B cell (primary cell): ENCODE measurements at regions not wholly inside any gene's neighbourhood (a gene's known extent, or its start where the extent isn't known, plus 50 kb on each side); places are given as distances from the start of the nearest gene placed in this dataset.
"Not testable (repeated sequence)": the region's sequence is repeated elsewhere in the genome, so short reads cannot be mapped to it uniquely, and the experiment has no call there.

Experiments used
- EZH2 ChIP-seq: IDR thresholded peaks from 2 replicates; pipeline ENCODE4 v1.6.1; 2012; ENCODE audit warnings: borderline replicate concordance, low read depth, mild to moderate bottlenecking, moderate library complexity, low read length; ENCODE audit not compliant: insufficient read depth, poor library complexity, severe bottlenecking
- TF ChIP-seq, protein P1 (sequence below): fragments of 200-600 bp; IDR thresholded peaks from one replicate; pipeline ENCODE4 v1.8.0; 2022; ENCODE audit warnings: antibody characterized with exemption, mild to moderate bottlenecking

DNA sequence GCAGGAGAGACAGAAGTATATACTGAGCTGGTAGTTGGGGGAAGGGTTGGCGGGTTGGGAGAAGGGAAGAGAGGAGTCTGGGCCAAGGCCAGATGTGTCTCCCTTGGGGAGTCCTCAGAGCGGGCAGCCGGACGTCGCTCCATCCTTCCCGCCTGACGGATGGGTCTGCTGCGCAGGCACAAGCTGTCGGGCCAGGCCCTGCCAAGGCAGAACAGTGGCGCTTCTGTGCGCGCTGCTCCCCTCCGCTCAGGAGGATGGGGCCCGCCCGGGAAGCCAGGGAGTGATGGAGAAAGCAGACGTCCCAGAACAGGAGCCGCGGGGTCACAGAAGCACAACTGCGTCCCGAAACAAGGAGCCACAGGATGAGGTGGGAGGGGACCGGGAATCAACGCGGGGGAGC is 449.9 kb downstream of the CNTNAP3B start:
- TF ChIP-seq, protein P1, sequence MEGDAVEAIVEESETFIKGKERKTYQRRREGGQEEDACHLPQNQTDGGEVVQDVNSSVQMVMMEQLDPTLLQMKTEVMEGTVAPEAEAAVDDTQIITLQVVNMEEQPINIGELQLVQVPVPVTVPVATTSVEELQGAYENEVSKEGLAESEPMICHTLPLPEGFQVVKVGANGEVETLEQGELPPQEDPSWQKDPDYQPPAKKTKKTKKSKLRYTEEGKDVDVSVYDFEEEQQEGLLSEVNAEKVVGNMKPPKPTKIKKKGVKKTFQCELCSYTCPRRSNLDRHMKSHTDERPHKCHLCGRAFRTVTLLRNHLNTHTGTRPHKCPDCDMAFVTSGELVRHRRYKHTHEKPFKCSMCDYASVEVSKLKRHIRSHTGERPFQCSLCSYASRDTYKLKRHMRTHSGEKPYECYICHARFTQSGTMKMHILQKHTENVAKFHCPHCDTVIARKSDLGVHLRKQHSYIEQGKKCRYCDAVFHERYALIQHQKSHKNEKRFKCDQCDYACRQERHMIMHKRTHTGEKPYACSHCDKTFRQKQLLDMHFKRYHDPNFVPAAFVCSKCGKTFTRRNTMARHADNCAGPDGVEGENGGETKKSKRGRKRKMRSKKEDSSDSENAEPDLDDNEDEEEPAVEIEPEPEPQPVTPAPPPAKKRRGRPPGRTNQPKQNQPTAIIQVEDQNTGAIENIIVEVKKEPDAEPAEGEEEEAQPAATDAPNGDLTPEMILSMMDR: not testable (repeated sequence)
- not testable (repeated sequence) for TF ChIP-seq EZH2
